ENCODE measurements at regions not wholly inside any gene's neighbourhood (a gene's known extent, or its start where the extent isn't known, plus 50 kb on each side); places are given as distances from the start of the nearest gene placed in this dataset.

DNA sequence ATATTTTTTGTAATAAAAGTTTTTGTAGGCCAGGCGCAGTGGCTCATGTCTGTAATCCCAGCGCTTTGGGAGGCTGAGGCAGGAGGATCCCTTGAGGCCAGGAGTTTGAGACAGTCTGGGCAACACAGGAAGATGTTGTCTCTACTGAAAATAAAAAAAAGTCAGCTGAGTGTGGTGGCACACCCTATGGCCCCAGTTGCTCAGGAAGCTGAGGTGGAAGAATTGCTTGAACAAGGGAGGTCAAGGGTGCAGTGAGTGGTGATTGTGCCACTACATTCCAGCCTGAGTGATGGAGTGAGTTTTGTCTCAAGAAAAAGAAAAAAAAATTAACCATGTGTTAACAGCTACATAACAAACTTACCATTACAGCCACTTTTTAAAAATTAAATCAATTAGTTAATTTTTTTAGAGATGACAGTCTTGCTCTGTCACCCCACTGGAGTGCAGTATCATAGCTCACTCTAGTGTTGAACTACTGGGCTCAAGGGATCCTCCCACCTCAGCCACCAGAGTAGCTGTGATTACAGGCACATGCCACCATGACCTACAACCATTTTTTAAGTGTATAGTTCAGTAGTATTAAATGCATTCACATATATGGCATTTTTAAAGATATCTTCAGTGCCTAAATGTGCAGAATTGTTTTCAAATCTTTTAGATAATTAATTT lies 67.2 kb upstream of the ACYP2 start:
- TF ChIP-seq CTCF (conservative IDR thresholded peaks at IDR 0.05; ENCODE audit: low read length), result no peak
- H3K4me3 ChIP-seq (ENCODE audit: low read length), result no peak overlapping the region
- no peak for DNase-seq (ENCODE audit: low read depth)

GRCh38 chr2:54047658-54048057 lies 67.8 kb upstream of the ACYP2 start:
- no peak for TF ChIP-seq CTCF (conservative IDR thresholded peaks at IDR 0.05; ENCODE audit: low read length)
- no peak for DNase-seq (ENCODE audit: low read depth)
- H3K4me3 ChIP-seq (ENCODE audit: low read length), result no peak overlapping the region

DNA sequence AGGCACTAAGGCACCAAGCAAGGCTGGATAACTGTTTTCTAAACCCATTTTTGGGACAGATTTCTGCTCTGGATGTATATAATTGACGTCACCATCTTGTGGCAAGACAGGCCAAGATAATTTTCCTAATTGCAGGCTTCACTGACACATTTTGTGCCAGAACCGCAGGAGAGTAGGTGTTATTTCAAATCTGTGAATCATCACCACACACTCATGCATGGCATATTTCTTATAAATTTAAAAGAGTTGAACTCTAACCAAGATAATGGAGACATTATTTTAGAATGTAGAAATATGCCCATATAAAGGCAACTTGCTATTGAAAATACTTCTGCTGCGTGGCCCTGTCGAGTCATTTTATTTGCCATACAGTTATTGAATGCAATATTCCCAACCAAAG lies 68.3 kb upstream of the ACYP2 start:
- no peak for DNase-seq (ENCODE audit: low read depth)
- no peak for TF ChIP-seq CTCF (conservative IDR thresholded peaks at IDR 0.05; ENCODE audit: low read length)
- no peak overlapping the region for H3K4me3 ChIP-seq (ENCODE audit: low read length)

DNA sequence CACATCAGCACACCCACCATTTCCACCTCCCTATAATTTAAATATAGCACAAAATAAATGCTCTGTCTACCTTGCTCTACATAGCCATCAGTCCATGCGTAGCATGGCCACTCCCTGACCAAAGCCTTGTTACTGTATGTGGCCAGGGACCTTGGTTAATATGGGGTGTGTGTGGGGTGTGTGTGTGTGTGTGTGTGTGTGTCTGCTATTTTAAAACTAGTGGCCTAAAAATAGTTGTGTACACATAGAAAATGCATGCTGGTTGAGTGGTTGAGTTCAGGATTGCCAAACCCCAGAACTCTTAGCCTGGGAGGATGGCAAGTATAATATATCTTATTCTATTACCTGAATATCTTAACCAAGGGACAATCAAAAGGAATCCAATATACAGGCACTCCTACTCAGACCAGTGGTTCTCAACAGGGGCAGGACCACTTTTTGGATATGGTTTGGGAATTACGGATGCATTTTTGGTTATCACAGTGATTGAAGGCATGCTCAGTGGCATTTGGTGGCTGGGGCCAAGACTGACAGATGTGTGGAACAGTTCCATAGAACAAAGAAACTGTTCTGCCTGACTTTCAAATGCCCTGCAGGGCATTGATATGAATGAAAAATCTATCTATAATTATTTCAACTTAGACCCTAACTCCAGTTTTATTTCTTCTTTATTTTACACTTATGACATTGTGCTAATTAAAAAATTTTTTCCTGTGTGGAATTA lies 72.3 kb upstream of the PSME4 start:
- no peak overlapping the region for H3K4me3 ChIP-seq (ENCODE audit: low read length)
- DNase-seq (ENCODE audit: low read depth), result no peak
- no peak for TF ChIP-seq CTCF (conservative IDR thresholded peaks at IDR 0.05; ENCODE audit: low read length)

DNA sequence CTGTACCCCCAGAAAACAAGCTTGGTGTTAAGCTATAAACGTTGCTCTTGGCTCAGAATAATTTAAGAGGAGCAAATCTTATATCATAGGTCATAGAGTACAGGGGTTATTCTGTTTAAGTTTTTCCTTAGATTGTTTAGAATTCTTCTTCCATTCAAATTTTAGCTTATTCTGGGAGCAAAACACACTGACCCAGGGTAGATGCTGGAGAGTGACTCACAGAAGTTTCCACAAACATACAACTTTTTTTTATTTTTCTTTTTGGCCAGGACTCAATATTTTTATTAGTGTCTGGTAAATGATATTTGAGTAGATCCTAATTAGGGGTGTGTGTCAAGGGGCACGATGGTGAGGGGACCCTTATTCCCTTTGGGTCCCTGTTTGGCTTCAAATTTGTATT lies 71.5 kb upstream of the PSME4 start:
- DNase-seq (ENCODE audit: low read depth), result no peak
- no peak for TF ChIP-seq CTCF (conservative IDR thresholded peaks at IDR 0.05; ENCODE audit: low read length)
- H3K4me3 ChIP-seq (ENCODE audit: low read length), result no peak overlapping the region

- no peak for DNase-seq (ENCODE audit: low read depth)
- no peak overlapping the region for H3K4me3 ChIP-seq (ENCODE audit: low read length)
- no peak for TF ChIP-seq CTCF (conservative IDR thresholded peaks at IDR 0.05; ENCODE audit: low read length)
These were observed 70.3 kb upstream of the PSME4 start for GRCh38 chr2:54041135-54041534.

DNA sequence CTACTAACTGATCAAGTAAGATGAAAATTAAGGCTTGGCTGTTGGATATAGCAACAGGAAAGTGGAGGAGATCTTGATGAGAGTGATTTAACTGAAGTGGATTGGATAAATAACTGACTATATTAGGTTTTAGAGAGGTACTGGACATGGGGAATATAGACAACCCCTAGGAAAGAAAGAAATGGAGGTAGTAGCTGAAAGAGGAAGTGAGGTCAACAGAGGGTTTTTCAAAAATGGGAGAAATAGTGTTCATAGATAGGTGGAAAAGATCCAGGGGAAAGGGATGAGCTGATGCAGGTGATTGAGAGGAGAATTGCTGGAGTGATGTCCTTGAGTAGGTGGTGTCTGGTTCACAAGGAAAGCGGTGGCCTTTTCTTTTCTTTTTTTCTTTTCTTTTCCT lies 69.9 kb upstream of the PSME4 start:
- no peak for DNase-seq (ENCODE audit: low read depth)
- H3K4me3 ChIP-seq (ENCODE audit: low read length), result no peak overlapping the region
- no peak for TF ChIP-seq CTCF (conservative IDR thresholded peaks at IDR 0.05; ENCODE audit: low read length)
